K562 (cell line): ENCODE measurements at regions not wholly inside any gene's neighbourhood (a gene's known extent, or its start where the extent isn't known, plus 50 kb on each side); places are given as distances from the start of the nearest gene placed in this dataset.

Source experiments
- NR2C2 ChIP-seq, 2 experiments: fragments of 200-800 bp in 1 of 2; sonication (Bioruptor generic) in 1 of 2; sonication (generic) in 1 of 2; formaldehyde crosslinking in 1 of 2; IDR thresholded peaks; 2 replicates each; pipeline versions ENCODE4 v1.6.1 to v1.8.0; 2016 to 2022; ENCODE audit warnings: mild to moderate bottlenecking in 1 of 2, missing compliant biosample characterization in 1 of 2, missing genetic modification characterization in 1 of 2, missing genetic modification reagents in 1 of 2
- ZC3H11A ChIP-seq: IDR thresholded peaks from 2 replicates; pipeline ENCODE4 v1.6.1; 2012; ENCODE audit warnings: low read depth, low read length, improper control_type of control experiment
- TF ChIP-seq, protein P1 (sequence below): fragments of 200-600 bp; sonication (generic); IDR thresholded peaks from one replicate; pipeline ENCODE4 v1.6.1; 2012; ENCODE audit warnings: mild to moderate bottlenecking, low read depth, low read length, inconsistent platforms

GRCh38 chr1:24991697-24992096, 61.6 kb upstream of the RUNX3 start (continued):
- TF ChIP-seq, protein P1, sequence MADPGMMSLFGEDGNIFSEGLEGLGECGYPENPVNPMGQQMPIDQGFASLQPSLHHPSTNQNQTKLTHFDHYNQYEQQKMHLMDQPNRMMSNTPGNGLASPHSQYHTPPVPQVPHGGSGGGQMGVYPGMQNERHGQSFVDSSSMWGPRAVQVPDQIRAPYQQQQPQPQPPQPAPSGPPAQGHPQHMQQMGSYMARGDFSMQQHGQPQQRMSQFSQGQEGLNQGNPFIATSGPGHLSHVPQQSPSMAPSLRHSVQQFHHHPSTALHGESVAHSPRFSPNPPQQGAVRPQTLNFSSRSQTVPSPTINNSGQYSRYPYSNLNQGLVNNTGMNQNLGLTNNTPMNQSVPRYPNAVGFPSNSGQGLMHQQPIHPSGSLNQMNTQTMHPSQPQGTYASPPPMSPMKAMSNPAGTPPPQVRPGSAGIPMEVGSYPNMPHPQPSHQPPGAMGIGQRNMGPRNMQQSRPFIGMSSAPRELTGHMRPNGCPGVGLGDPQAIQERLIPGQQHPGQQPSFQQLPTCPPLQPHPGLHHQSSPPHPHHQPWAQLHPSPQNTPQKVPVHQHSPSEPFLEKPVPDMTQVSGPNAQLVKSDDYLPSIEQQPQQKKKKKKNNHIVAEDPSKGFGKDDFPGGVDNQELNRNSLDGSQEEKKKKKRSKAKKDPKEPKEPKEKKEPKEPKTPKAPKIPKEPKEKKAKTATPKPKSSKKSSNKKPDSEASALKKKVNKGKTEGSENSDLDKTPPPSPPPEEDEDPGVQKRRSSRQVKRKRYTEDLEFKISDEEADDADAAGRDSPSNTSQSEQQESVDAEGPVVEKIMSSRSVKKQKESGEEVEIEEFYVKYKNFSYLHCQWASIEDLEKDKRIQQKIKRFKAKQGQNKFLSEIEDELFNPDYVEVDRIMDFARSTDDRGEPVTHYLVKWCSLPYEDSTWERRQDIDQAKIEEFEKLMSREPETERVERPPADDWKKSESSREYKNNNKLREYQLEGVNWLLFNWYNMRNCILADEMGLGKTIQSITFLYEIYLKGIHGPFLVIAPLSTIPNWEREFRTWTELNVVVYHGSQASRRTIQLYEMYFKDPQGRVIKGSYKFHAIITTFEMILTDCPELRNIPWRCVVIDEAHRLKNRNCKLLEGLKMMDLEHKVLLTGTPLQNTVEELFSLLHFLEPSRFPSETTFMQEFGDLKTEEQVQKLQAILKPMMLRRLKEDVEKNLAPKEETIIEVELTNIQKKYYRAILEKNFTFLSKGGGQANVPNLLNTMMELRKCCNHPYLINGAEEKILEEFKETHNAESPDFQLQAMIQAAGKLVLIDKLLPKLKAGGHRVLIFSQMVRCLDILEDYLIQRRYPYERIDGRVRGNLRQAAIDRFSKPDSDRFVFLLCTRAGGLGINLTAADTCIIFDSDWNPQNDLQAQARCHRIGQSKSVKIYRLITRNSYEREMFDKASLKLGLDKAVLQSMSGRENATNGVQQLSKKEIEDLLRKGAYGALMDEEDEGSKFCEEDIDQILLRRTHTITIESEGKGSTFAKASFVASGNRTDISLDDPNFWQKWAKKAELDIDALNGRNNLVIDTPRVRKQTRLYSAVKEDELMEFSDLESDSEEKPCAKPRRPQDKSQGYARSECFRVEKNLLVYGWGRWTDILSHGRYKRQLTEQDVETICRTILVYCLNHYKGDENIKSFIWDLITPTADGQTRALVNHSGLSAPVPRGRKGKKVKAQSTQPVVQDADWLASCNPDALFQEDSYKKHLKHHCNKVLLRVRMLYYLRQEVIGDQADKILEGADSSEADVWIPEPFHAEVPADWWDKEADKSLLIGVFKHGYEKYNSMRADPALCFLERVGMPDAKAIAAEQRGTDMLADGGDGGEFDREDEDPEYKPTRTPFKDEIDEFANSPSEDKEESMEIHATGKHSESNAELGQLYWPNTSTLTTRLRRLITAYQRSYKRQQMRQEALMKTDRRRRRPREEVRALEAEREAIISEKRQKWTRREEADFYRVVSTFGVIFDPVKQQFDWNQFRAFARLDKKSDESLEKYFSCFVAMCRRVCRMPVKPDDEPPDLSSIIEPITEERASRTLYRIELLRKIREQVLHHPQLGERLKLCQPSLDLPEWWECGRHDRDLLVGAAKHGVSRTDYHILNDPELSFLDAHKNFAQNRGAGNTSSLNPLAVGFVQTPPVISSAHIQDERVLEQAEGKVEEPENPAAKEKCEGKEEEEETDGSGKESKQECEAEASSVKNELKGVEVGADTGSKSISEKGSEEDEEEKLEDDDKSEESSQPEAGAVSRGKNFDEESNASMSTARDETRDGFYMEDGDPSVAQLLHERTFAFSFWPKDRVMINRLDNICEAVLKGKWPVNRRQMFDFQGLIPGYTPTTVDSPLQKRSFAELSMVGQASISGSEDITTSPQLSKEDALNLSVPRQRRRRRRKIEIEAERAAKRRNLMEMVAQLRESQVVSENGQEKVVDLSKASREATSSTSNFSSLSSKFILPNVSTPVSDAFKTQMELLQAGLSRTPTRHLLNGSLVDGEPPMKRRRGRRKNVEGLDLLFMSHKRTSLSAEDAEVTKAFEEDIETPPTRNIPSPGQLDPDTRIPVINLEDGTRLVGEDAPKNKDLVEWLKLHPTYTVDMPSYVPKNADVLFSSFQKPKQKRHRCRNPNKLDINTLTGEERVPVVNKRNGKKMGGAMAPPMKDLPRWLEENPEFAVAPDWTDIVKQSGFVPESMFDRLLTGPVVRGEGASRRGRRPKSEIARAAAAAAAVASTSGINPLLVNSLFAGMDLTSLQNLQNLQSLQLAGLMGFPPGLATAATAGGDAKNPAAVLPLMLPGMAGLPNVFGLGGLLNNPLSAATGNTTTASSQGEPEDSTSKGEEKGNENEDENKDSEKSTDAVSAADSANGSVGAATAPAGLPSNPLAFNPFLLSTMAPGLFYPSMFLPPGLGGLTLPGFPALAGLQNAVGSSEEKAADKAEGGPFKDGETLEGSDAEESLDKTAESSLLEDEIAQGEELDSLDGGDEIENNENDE: no peak
- TF ChIP-seq ZC3H11A (no peak), NR2C2 (CRISPR knock-in tag; IDR thresholded peaks at IDR 0.05) (no peak), NR2C2 (tag; IDR thresholded peaks at IDR 0.05) (no peak)
